Smooth muscle cell (in vitro differentiated cells): ENCODE measurements at regions not wholly inside any gene's neighbourhood (a gene's known extent, or its start where the extent isn't known, plus 50 kb on each side); places are given as distances from the start of the nearest gene placed in this dataset.
"Not testable (repeated sequence)": the region's sequence is repeated elsewhere in the genome, so short reads cannot be mapped to it uniquely, and the experiment has no call there.

Experiments
- DNase-seq: peaks from one replicate; lab custom pipeline; 2025; ENCODE audit not compliant: unreplicated experiment; lab: John Stamatoyannopoulos, UW
- H2AFZ ChIP-seq: fragments of 200-600 bp; sonication (generic); 2 replicates; pipeline ENCODE4 v1.6.0; 2016; ENCODE audit warnings: antibody characterized with exemption, low read depth, mild to moderate bottlenecking
- H3F3A ChIP-seq: fragments of 200-600 bp; sonication (generic); 2 replicates; pipeline ENCODE4 v1.6.0; 2017; ENCODE audit warnings: antibody characterized with exemption, low read depth
- H3K27ac ChIP-seq: fragments of 200-600 bp; sonication (generic); 2 replicates; pipeline ENCODE4 v1.5.1; 2016; ENCODE audit warnings: low read depth, mild to moderate bottlenecking
- H3K27me3 ChIP-seq: fragments of 200-600 bp; sonication (generic); 2 replicates; pipeline ENCODE4 v1.6.1; 2016; ENCODE audit warnings: low read depth, mild to moderate bottlenecking
- H3K36me3 ChIP-seq: fragments of 200-600 bp; sonication (generic); 2 replicates; pipeline ENCODE4 v1.5.1; 2016; ENCODE audit warnings: low read depth
- H3K4me1 ChIP-seq: fragments of 200-600 bp; sonication (generic); 2 replicates; pipeline ENCODE4 v1.5.1; 2016; ENCODE audit warnings: low read depth
- H3K4me2 ChIP-seq: fragments of 200-600 bp; sonication (generic); 2 replicates; pipeline ENCODE4 v1.6.0; 2016; ENCODE audit warnings: mild to moderate bottlenecking
- H3K4me3 ChIP-seq: fragments of 200-600 bp; sonication (generic); 2 replicates; pipeline ENCODE4 v1.5.1; 2016; ENCODE audit warnings: mild to moderate bottlenecking
- H3K79me2 ChIP-seq: fragments of 200-600 bp; sonication (generic); 2 replicates; pipeline ENCODE4 v1.6.0; 2016; ENCODE audit warnings: low read depth, mild to moderate bottlenecking
- H3K9ac ChIP-seq: fragments of 200-600 bp; sonication (generic); 2 replicates; pipeline ENCODE4 v1.6.0; 2016; ENCODE audit warnings: low read depth
- H3K9me3 ChIP-seq: fragments of 200-600 bp; sonication (generic); replicated peaks from 2 replicates; pipeline ENCODE4 v1.5.1; 2016; ENCODE audit warnings: low read depth
- H4K20me1 ChIP-seq: fragments of 200-600 bp; sonication (generic); 2 replicates; pipeline ENCODE4 v1.6.0; 2016; ENCODE audit warnings: low read depth
- CTCF ChIP-seq: fragments of 200-600 bp; sonication (generic); IDR thresholded peaks from 2 replicates; pipeline ENCODE4 v1.5.1; 2017; ENCODE audit warnings: borderline replicate concordance, mild to moderate bottlenecking, antibody characterized with exemption; ENCODE audit not compliant: insufficient read depth, poor library complexity, severe bottlenecking
- WGBS: methylation state at CpG from one replicate; pipeline ENCODE4 v1.1.7; 2016; ENCODE audit warnings: low lambda C conversion rate; 5-methylcytosine and 5-hydroxymethylcytosine counted together

- no peaks in the 10 kb centered on the region for H4K20me1 ChIP-seq
- no peak for DNase-seq
- no peaks in the 10 kb centered on the region for H3K79me2 ChIP-seq
- no peak for TF ChIP-seq CTCF
- no peaks in the 10 kb centered on the region for H3K9me3 ChIP-seq
- no peaks in the 10 kb centered on the region for H3F3A ChIP-seq
- no peak overlapping the region for H3K4me3 ChIP-seq
- no peak overlapping the region for H3K9ac ChIP-seq
- no peak overlapping the region for H3K27ac ChIP-seq
- H3K4me1 ChIP-seq: no peaks in the 10 kb centered on the region
- WGBS: 87% methylated on average over 9 of the region's 9 CpGs
- H3K27me3 ChIP-seq: no peaks in the 10 kb centered on the region
- no peak overlapping the region for H2AFZ ChIP-seq
- no peaks in the 10 kb centered on the region for H3K36me3 ChIP-seq
- no peak overlapping the region for H3K4me2 ChIP-seq
These were observed 305.3 kb downstream of the NDUFA10 start for GRCh38 chr2:239719791-239720360.

- H3K79me2 ChIP-seq, H3K4me3 ChIP-seq, H3K9ac ChIP-seq, H3K9me3 ChIP-seq, H2AFZ ChIP-seq, DNase-seq, H3K4me1 ChIP-seq, H4K20me1 ChIP-seq, H3K27me3 ChIP-seq, H3K4me2 ChIP-seq, H3K27ac ChIP-seq, H3F3A ChIP-seq, H3K36me3 ChIP-seq: not testable (repeated sequence)
- WGBS: 86% methylated on average over 6 of the region's 6 CpGs
These were observed 306.2 kb downstream of the NDUFA10 start for GRCh38 chr2:239718991-239719390.

GRCh38 chr2:239717706-239718105 lies 307.4 kb downstream of the NDUFA10 start:
- H3K4me3 ChIP-seq: no peak overlapping the region
- TF ChIP-seq CTCF: no peak
- H3K27me3 ChIP-seq: no peaks in the 10 kb centered on the region
- H2AFZ ChIP-seq: no peak overlapping the region
- no peaks in the 10 kb centered on the region for H3F3A ChIP-seq
- H3K4me1 ChIP-seq: no peaks in the 10 kb centered on the region
- H4K20me1 ChIP-seq: no peaks in the 10 kb centered on the region
- DNase-seq: no peak
- no peaks in the 10 kb centered on the region for H3K9me3 ChIP-seq
- WGBS: 94% methylated on average over 22 of the region's 22 CpGs
- no peaks in the 10 kb centered on the region for H3K36me3 ChIP-seq
- no peak overlapping the region for H3K9ac ChIP-seq
- H3K79me2 ChIP-seq: no peaks in the 10 kb centered on the region
- no peak overlapping the region for H3K27ac ChIP-seq
- H3K4me2 ChIP-seq: no peak overlapping the region

- no peak for DNase-seq
These were observed 307.8 kb downstream of the NDUFA10 start for GRCh38 chr2:239717319-239717675.

More at GRCh38 chr2:239717319-239717675, 307.8 kb downstream of the NDUFA10 start:
- no peak overlapping the region for H3K27ac ChIP-seq
- H3K4me3 ChIP-seq: no peak overlapping the region
- H2AFZ ChIP-seq: no peak overlapping the region
- H3K9me3 ChIP-seq: no peaks in the 10 kb centered on the region
- H3K79me2 ChIP-seq: no peaks in the 10 kb centered on the region
- H3K4me2 ChIP-seq: no peak overlapping the region
- no peaks in the 10 kb centered on the region for H4K20me1 ChIP-seq
- no peaks in the 10 kb centered on the region for H3K36me3 ChIP-seq
- H3K27me3 ChIP-seq: no peaks in the 10 kb centered on the region
- WGBS: 95% methylated on average over 3 of the region's 3 CpGs
- no peaks in the 10 kb centered on the region for H3K4me1 ChIP-seq
- no peak overlapping the region for H3K9ac ChIP-seq
- H3F3A ChIP-seq: no peaks in the 10 kb centered on the region
- TF ChIP-seq CTCF: no peak
